Mammary epithelial cell (primary cell): ENCODE measurements at regions not wholly inside any gene's neighbourhood (a gene's known extent, or its start where the extent isn't known, plus 50 kb on each side); places are given as distances from the start of the nearest gene placed in this dataset.

Experiments used
- CTCF ChIP-seq, 2 donors: IDR thresholded peaks in 1 of 2; conservative IDR thresholded peaks in 1 of 2; 2 replicates each; pipeline ENCODE4 v1.5.1; 2011 to 2012; ENCODE audit warnings: inconsistent platforms in 2 of 2, low read length in 2 of 2, mild to moderate bottlenecking in 2 of 2, control low read depth in 1 of 2, low read depth in 1 of 2; ENCODE audit not compliant: insufficient read depth in 1 of 2; ENCODE audit errors: extremely low read depth in 1 of 2
- EZH2 ChIP-seq: IDR thresholded peaks from 2 replicates; pipeline ENCODE4 v1.6.1; 2012; ENCODE audit warnings: low read length, inconsistent platforms, borderline replicate concordance

- no peak for TF ChIP-seq CTCF (conservative IDR thresholded peaks at IDR 0.05 in 1 of 2, IDR thresholded peaks at IDR 0.05 in 1 of 2; ENCODE audit: extremely low read depth in 1 of 2, insufficient read depth in 1 of 2, low read depth in 1 of 2, low read length in 2 of 2)
- TF ChIP-seq EZH2: no peak
Measured at GRCh38 chr3:22088204-22088603, 337.2 kb upstream of the ZNF385D start.
